ENCODE measurements at regions not wholly inside any gene's neighbourhood (a gene's known extent, or its start where the extent isn't known, plus 50 kb on each side); places are given as distances from the start of the nearest gene placed in this dataset.

GRCh38 chr2:71849111-71849510 lies 298.6 kb downstream of the CYP26B1 start:
- Histone ChIP-seq H3K27me3 (ENCODE audit: control insufficient read depth in 2 of 2, insufficient read depth in 2 of 2, low read length in 2 of 2) (no peaks in the 10 kb centered on the region), H3K27ac (ENCODE audit: low read depth in 2 of 2, low read length in 2 of 2) (no peak overlapping the region), H3K9me3 (ENCODE audit: control insufficient read depth in 2 of 2, low read length in 2 of 2) (no peaks in the 10 kb centered on the region), H3K4me3 (ENCODE audit: low read length in 2 of 2) (no peak overlapping the region), H3K9ac (ENCODE audit: low read depth in 1 of 2, low read length in 2 of 2) (no peak overlapping the region), H3K4me1 (ENCODE audit: control insufficient read depth in 2 of 2, insufficient read depth in 2 of 2, low read length in 2 of 2) (no peaks in the 10 kb centered on the region), H3K36me3 (ENCODE audit: control insufficient read depth in 2 of 2, insufficient read depth in 2 of 2, low read length in 2 of 2) (no peaks in the 10 kb centered on the region)

- Histone ChIP-seq H3K27ac (ENCODE audit: low read depth in 2 of 2, low read length in 2 of 2) (no peak overlapping the region), H3K27me3 (ENCODE audit: control insufficient read depth in 2 of 2, insufficient read depth in 2 of 2, low read length in 2 of 2) (no peaks in the 10 kb centered on the region), H3K4me3 (ENCODE audit: low read length in 2 of 2) (no peak overlapping the region), H3K9ac (ENCODE audit: low read depth in 1 of 2, low read length in 2 of 2) (no peak overlapping the region), H3K9me3 (ENCODE audit: control insufficient read depth in 2 of 2, low read length in 2 of 2) (no peaks in the 10 kb centered on the region), H3K4me1 (ENCODE audit: control insufficient read depth in 2 of 2, insufficient read depth in 2 of 2, low read length in 2 of 2) (no peaks in the 10 kb centered on the region), H3K36me3 (ENCODE audit: control insufficient read depth in 2 of 2, insufficient read depth in 2 of 2, low read length in 2 of 2) (no peaks in the 10 kb centered on the region)
These were observed 300.9 kb downstream of the CYP26B1 start for GRCh38 chr2:71846669-71847291.

- Histone ChIP-seq H3K9ac (ENCODE audit: low read depth in 1 of 2, low read length in 2 of 2) (no peak overlapping the region), H3K36me3 (ENCODE audit: control insufficient read depth in 2 of 2, insufficient read depth in 2 of 2, low read length in 2 of 2) (no peaks in the 10 kb centered on the region)
These were observed 301.6 kb downstream of the CYP26B1 start for GRCh38 chr2:71846072-71846471.

GRCh38 chr2:71844967-71845366 lies 302.7 kb downstream of the CYP26B1 start:
- no peak overlapping the region for H3K4me3 ChIP-seq (ENCODE audit: low read length in 2 of 2)
- no peaks in the 10 kb centered on the region for H3K9me3 ChIP-seq (ENCODE audit: control insufficient read depth in 2 of 2, low read length in 2 of 2)
- H3K4me1 ChIP-seq (ENCODE audit: control insufficient read depth in 2 of 2, insufficient read depth in 2 of 2, low read length in 2 of 2) = no peaks in the 10 kb centered on the region
- no peaks in the 10 kb centered on the region for H3K36me3 ChIP-seq (ENCODE audit: control insufficient read depth in 2 of 2, insufficient read depth in 2 of 2, low read length in 2 of 2)
- no peak overlapping the region for H3K9ac ChIP-seq (ENCODE audit: low read depth in 1 of 2, low read length in 2 of 2)
- no peak overlapping the region for H3K27ac ChIP-seq (ENCODE audit: low read depth in 2 of 2, low read length in 2 of 2)
- no peaks in the 10 kb centered on the region for H3K27me3 ChIP-seq (ENCODE audit: control insufficient read depth in 2 of 2, insufficient read depth in 2 of 2, low read length in 2 of 2)

More at GRCh38 chr2:71846072-71846471, 301.6 kb downstream of the CYP26B1 start:
- Histone ChIP-seq H3K4me3 (ENCODE audit: low read length in 2 of 2) (no peak overlapping the region), H3K4me1 (ENCODE audit: control insufficient read depth in 2 of 2, insufficient read depth in 2 of 2, low read length in 2 of 2) (no peaks in the 10 kb centered on the region), H3K27ac (ENCODE audit: low read depth in 2 of 2, low read length in 2 of 2) (no peak overlapping the region), H3K9me3 (ENCODE audit: control insufficient read depth in 2 of 2, low read length in 2 of 2) (no peaks in the 10 kb centered on the region), H3K27me3 (ENCODE audit: control insufficient read depth in 2 of 2, insufficient read depth in 2 of 2, low read length in 2 of 2) (no peaks in the 10 kb centered on the region)

- Histone ChIP-seq H3K9me3 (ENCODE audit: control insufficient read depth in 2 of 2, low read length in 2 of 2) (no peaks in the 10 kb centered on the region), H3K9ac (ENCODE audit: low read depth in 1 of 2, low read length in 2 of 2) (no peak overlapping the region), H3K36me3 (ENCODE audit: control insufficient read depth in 2 of 2, insufficient read depth in 2 of 2, low read length in 2 of 2) (no peaks in the 10 kb centered on the region)
These were observed 304.2 kb downstream of the CYP26B1 start for GRCh38 chr2:71843391-71843850.

GRCh38 chr2:71842744-71843143 lies 304.9 kb downstream of the CYP26B1 start:
- Histone ChIP-seq H3K27ac (ENCODE audit: low read depth in 2 of 2, low read length in 2 of 2) (no peak overlapping the region), H3K9ac (ENCODE audit: low read depth in 1 of 2, low read length in 2 of 2) (no peak overlapping the region), H3K9me3 (ENCODE audit: control insufficient read depth in 2 of 2, low read length in 2 of 2) (no peaks in the 10 kb centered on the region), H3K4me1 (ENCODE audit: control insufficient read depth in 2 of 2, insufficient read depth in 2 of 2, low read length in 2 of 2) (no peaks in the 10 kb centered on the region), H3K4me3 (ENCODE audit: low read length in 2 of 2) (no peak overlapping the region), H3K36me3 (ENCODE audit: control insufficient read depth in 2 of 2, insufficient read depth in 2 of 2, low read length in 2 of 2) (no peaks in the 10 kb centered on the region), H3K27me3 (ENCODE audit: control insufficient read depth in 2 of 2, insufficient read depth in 2 of 2, low read length in 2 of 2) (no peaks in the 10 kb centered on the region)

More at GRCh38 chr2:71843391-71843850, 304.2 kb downstream of the CYP26B1 start:
- Histone ChIP-seq H3K4me1 (ENCODE audit: control insufficient read depth in 2 of 2, insufficient read depth in 2 of 2, low read length in 2 of 2) (no peaks in the 10 kb centered on the region), H3K4me3 (ENCODE audit: low read length in 2 of 2) (no peak overlapping the region), H3K27me3 (ENCODE audit: control insufficient read depth in 2 of 2, insufficient read depth in 2 of 2, low read length in 2 of 2) (no peaks in the 10 kb centered on the region), H3K27ac (ENCODE audit: low read depth in 2 of 2, low read length in 2 of 2) (no peak overlapping the region)

GRCh38 chr2:71839826-71840225 lies 307.8 kb downstream of the CYP26B1 start:
- Histone ChIP-seq H3K27me3 (ENCODE audit: control insufficient read depth in 2 of 2, insufficient read depth in 2 of 2, low read length in 2 of 2) (no peaks in the 10 kb centered on the region), H3K36me3 (ENCODE audit: control insufficient read depth in 2 of 2, insufficient read depth in 2 of 2, low read length in 2 of 2) (no peaks in the 10 kb centered on the region), H3K9me3 (ENCODE audit: control insufficient read depth in 2 of 2, low read length in 2 of 2) (no peaks in the 10 kb centered on the region), H3K9ac (ENCODE audit: low read depth in 1 of 2, low read length in 2 of 2) (no peak overlapping the region), H3K4me3 (ENCODE audit: low read length in 2 of 2) (no peak overlapping the region), H3K27ac (ENCODE audit: low read depth in 2 of 2, low read length in 2 of 2) (no peak overlapping the region), H3K4me1 (ENCODE audit: control insufficient read depth in 2 of 2, insufficient read depth in 2 of 2, low read length in 2 of 2) (no peaks in the 10 kb centered on the region)

GRCh38 chr2:71834796-71835195 lies 312.9 kb downstream of the CYP26B1 start:
- Histone ChIP-seq H3K9me3 (ENCODE audit: control insufficient read depth in 2 of 2, low read length in 2 of 2) (no peaks in the 10 kb centered on the region), H3K27ac (ENCODE audit: low read depth in 2 of 2, low read length in 2 of 2) (no peak overlapping the region), H3K27me3 (ENCODE audit: control insufficient read depth in 2 of 2, insufficient read depth in 2 of 2, low read length in 2 of 2) (no peaks in the 10 kb centered on the region), H3K36me3 (ENCODE audit: control insufficient read depth in 2 of 2, insufficient read depth in 2 of 2, low read length in 2 of 2) (no peaks in the 10 kb centered on the region), H3K9ac (ENCODE audit: low read depth in 1 of 2, low read length in 2 of 2) (no peak overlapping the region), H3K4me3 (ENCODE audit: low read length in 2 of 2) (no peak overlapping the region), H3K4me1 (ENCODE audit: control insufficient read depth in 2 of 2, insufficient read depth in 2 of 2, low read length in 2 of 2) (no peaks in the 10 kb centered on the region)

GRCh38 chr2:71833855-71834560 lies 313.7 kb downstream of the CYP26B1 start:
- H3K4me1 ChIP-seq (ENCODE audit: control insufficient read depth in 2 of 2, insufficient read depth in 2 of 2, low read length in 2 of 2) = no peaks in the 10 kb centered on the region
- H3K9me3 ChIP-seq (ENCODE audit: control insufficient read depth in 2 of 2, low read length in 2 of 2) = no peaks in the 10 kb centered on the region
- H3K9ac ChIP-seq (ENCODE audit: low read depth in 1 of 2, low read length in 2 of 2) = no peak overlapping the region
- H3K36me3 ChIP-seq (ENCODE audit: control insufficient read depth in 2 of 2, insufficient read depth in 2 of 2, low read length in 2 of 2) = no peaks in the 10 kb centered on the region
- H3K27ac ChIP-seq (ENCODE audit: low read depth in 2 of 2, low read length in 2 of 2) = no peak overlapping the region
- no peaks in the 10 kb centered on the region for H3K27me3 ChIP-seq (ENCODE audit: control insufficient read depth in 2 of 2, insufficient read depth in 2 of 2, low read length in 2 of 2)
- H3K4me3 ChIP-seq (ENCODE audit: low read length in 2 of 2) = no peak overlapping the region

- Histone ChIP-seq H3K27ac (ENCODE audit: low read depth in 2 of 2, low read length in 2 of 2) (no peak overlapping the region), H3K4me3 (ENCODE audit: low read length in 2 of 2) (no peak overlapping the region), H3K9me3 (ENCODE audit: control insufficient read depth in 2 of 2, low read length in 2 of 2) (no peaks in the 10 kb centered on the region), H3K36me3 (ENCODE audit: control insufficient read depth in 2 of 2, insufficient read depth in 2 of 2, low read length in 2 of 2) (no peaks in the 10 kb centered on the region), H3K4me1 (ENCODE audit: control insufficient read depth in 2 of 2, insufficient read depth in 2 of 2, low read length in 2 of 2) (no peaks in the 10 kb centered on the region), H3K27me3 (ENCODE audit: control insufficient read depth in 2 of 2, insufficient read depth in 2 of 2, low read length in 2 of 2) (no peaks in the 10 kb centered on the region), H3K9ac (ENCODE audit: low read depth in 1 of 2, low read length in 2 of 2) (no peak overlapping the region)
These were observed 314.4 kb downstream of the CYP26B1 start for GRCh38 chr2:71833272-71833671.

Measured in mucosa of rectum (tissue), 2 donors.